DMS114 treated with DMSO at 0.1 percent for 48 hours (cell line): ENCODE measurements at regions not wholly inside any gene's neighbourhood (a gene's known extent, or its start where the extent isn't known, plus 50 kb on each side); places are given as distances from the start of the nearest gene placed in this dataset.

ENCODE experiments used
- DNase-seq: peaks from one replicate; lab custom pipeline; 2025; ENCODE audit not compliant: unreplicated experiment; lab: John Stamatoyannopoulos, UW

DNA sequence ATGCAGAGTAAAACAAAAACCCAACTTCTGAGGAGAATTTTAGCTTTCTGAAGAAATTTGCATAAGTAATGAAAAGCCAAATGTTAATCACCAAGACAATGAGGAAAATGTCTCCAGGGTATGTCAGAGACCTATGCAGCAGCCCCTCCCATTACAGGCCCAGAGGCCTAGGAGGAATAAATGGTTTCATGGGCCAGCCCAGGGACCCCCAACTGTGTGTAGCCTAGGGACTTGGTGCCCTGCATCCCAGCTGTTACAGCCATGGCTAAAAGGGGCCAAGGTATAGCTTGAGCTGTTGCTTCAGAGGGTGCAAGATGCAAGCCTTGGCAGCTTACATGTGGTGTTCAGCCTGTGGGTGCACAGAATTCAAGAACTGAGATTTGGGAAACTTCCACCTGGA is 1256.9 kb upstream of the PIK3C3 start:
- DNase-seq = no peak

DNA sequence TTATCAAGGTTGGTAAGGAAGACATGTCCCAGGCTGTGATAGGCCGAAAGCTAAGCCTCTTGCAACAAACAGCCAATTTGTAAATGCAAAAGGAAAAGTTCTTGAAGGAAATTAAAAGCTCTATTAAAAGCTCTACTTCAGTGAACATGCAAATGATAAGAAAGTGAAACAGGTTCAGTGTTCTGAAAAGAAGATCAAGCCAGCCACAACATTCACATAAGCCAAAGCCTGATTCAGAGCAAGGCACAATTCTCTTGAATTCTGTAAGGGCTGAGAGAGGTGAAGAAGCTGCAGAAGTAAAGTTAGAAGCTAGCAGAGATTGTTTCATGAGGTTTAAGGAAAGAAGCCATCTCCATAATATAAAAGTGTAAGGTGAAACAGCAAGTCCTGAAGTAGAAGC is 1259.5 kb upstream of the PIK3C3 start:
- no peak for DNase-seq

DNA sequence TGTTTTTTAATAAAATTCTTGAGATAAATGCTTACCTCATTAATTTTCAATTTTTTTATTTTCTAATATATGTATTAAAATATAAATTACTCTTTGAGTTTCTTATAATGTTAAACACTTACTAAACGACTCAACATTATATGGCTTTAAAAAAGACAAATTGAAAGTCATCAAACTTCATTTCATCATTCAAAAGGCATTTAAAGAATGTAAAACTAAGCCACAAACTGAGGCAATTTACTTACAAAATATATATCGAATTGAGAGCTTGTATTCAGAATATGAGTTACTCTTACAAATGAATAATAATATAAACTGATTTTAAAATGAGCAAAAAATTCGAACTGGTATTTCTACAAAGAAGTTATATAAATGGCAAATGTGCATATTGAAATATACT is 1262.2 kb upstream of the PIK3C3 start:
- no peak for DNase-seq

DNA sequence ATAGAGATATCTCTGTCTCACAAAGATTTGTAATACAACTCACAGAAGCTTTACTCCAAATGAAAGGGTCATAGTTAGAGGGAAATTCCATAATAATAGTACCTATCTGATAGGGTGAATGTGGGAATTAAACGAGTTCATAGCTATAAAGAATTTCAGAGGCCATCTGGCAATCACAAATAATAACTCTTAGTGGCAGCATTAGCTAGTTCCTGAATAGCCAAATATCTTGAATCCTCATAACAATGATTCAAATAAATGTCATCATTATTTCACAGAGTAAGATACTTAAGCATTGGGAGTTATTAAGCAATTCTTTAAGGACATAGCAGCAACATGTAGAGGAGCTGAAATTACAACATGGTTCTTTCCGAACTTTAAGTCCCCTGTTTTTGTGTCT is 1265.0 kb upstream of the PIK3C3 start:
- DNase-seq = no peak

- DNase-seq = no peak
These were observed 1267.6 kb upstream of the PIK3C3 start for GRCh38 chr18:40687399-40687798.

GRCh38 chr18:40686836-40687235 is 1268.2 kb upstream of the PIK3C3 start:
- DNase-seq = no peak

GRCh38 chr18:40685219-40685618 is 1269.8 kb upstream of the PIK3C3 start:
- DNase-seq = no peak

GRCh38 chr18:40678318-40678717 is 1276.7 kb upstream of the PIK3C3 start:
- DNase-seq = no peak

DNA sequence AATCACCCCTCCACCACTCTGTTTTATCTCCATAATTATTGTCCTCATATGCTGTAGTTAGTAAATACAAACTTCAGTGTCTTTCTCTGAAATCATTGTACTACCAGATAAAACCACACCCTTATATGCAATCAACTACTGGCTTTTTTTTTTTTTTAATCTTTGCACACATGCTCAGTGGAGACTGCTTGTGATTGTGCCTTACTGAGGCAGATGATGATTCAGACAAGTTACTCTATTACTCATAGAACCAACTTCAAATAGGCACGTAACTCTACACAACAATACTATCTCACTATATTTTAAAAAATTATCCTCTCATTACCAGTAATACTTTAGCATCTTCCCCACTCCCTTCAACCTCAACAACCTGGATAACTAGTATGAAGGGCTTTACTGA is 1278.4 kb upstream of the PIK3C3 start:
- DNase-seq = no peak

- no peak for DNase-seq
These were observed 1281.9 kb upstream of the PIK3C3 start for GRCh38 chr18:40673150-40673549.

GRCh38 chr18:40672590-40672989 is 1282.4 kb upstream of the PIK3C3 start:
- DNase-seq = no peak

DNA sequence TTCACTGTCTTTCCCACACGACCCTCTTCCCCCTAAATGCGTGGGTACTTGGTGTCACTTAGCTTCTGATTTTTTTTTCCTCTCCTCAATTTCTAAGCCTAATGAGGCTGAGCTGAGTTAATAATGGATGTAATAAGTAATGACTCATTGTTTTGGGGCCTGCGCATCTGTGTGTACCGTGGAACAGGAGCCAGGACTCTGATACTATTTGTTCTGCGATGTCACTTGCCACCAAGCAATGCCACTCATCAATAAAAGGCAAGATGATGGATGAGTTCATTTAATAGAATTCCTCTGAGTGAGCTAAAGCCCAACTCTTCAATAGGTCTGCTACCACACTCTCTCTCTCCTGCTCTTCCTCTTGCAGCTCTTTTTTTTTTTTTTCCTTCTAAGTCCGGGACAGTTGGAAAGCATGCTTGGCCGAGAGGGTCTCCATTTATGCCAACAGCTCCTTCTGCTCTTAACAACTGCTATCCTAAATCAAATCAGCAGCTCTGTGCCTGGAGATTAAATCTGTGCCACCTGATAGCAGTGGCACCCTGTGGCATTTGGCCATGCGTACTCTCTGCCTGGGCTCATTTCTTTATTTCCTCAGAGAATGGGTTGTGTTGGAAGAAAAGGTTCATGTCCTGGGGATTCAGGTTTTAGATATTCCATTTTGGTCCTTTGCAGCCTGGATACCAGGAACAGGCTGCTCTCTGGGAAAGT is 1284.2 kb upstream of the PIK3C3 start:
- no peak for DNase-seq

DNA sequence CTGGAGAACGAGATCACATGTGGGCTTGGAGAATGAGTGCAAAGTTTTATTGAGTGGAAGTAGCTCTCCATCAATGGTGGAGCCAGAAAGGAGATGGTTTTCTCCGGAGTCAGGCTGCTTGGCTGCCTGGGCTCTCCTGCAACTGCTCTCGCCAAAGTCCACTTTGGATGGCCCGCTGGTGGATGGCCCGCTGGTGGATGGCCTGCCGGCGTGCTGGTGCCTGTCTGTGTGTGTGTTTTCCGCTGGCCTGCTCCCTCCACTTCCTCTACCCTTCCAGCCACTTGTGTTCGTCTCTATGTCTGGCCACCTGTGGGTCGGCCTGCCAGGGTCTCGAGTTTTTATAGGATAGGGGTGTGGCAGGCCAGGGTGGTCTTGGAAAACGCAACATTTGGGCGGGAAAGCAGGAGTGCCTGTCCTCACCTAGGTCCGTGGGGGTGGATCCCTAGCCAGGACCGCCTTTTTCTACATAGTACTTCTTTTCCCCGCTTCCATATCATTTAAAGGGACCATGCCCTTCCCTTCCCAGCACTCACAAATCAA is 1292.1 kb upstream of the PIK3C3 start:
- no peak for DNase-seq

- DNase-seq = no peak
These were observed 1301.4 kb upstream of the PIK3C3 start for GRCh38 chr18:40653682-40654081.

DNA sequence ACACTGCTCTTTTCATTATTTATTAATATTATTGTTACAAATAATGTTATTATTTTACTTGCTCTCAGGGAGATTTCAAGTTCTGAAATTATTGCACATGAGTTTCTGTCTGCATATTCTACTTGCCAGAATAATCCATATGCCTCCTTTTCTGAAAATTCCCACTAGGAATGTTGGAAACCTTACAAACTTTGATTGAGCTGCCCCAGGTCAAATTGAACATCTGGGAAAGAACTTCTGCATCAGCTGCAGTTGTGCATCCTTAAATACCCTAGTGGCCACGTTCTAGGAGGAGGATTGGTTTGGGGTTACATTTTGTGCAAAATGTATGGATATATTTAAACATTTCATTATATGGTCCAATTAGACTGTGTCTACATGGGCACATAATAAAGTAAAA is 1302.7 kb upstream of the PIK3C3 start:
- DNase-seq = no peak

DNA sequence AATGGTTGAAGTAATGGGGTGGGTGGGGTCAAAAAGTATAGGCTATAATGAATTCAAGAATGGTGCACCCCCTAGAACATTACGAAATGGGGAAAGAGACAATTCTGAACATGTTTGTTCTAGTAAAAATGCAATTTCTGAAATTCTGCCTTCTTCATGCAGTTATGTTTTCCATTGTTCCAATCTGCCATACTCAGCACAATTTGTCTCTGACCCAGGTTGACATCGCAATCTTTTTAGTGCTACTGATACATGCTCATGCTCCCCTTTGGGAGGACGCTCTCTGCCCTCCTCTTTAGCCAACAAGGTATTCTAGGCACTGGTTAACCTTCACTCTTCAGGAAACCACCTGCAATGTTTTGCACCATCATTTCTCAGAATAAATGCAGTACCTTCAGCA is 1303.9 kb upstream of the PIK3C3 start:
- no peak for DNase-seq

DNA sequence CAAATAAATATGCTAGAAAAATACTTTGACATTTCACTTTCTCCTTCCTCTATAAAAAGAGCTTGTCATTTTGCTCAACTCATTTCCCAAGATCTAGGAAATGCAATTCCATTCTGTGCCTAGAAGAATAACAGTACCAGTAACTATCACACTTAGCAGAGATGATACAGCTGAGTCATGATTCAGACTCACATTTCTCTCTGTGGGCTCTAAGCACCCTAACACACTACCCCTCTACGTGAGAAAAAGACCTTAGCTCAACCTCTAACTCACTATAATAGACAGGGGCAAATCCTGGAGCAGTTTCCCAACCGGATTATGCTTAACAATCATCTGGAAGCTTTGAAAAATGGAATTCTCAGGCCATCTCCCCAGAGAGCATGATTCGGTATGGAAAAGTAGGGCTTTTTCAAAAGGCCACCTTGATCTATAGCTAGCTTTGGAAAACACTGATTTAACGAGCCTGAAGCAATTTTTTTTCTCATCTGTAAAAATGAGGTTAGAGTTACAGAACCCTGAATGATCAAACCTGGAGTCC is 1312.3 kb upstream of the PIK3C3 start:
- no peak for DNase-seq

DNA sequence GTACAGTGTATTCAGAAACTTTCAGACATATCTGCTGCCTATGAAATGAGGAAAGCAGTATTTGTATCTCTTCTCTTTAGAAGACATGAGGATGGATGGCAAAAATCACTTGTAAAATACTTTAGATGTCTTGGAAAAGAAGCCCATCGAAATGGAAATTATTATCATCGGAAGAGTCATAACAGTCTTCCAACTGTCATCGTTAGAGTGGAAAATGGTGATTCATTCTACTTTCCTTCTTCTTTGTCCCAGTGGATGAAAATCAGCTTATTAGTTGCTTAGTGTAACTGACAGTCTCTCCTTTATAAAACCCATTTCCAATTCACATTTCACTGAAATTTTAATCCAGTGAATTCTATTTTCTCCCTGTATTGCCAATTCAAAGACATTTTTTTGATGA is 1323.7 kb upstream of the PIK3C3 start:
- no peak for DNase-seq

DNA sequence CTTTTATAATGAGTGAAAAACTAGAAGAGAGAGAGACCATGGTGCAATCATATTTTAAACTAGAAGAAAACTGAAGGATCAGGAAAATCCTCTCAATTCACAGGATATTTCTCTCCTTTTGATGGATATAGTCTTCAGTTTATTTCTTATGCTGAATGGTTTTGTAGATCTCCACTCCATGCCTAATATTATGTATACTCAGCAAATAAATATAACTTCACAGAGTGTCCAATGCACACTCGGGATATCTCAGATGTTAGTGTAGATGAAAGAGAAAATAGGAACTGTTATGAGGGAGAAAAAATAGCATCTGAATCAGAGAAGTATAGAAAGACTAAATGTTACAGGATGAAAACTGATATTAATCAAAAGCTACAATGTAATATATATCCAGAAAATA is 1324.5 kb upstream of the PIK3C3 start:
- no peak for DNase-seq

DNA sequence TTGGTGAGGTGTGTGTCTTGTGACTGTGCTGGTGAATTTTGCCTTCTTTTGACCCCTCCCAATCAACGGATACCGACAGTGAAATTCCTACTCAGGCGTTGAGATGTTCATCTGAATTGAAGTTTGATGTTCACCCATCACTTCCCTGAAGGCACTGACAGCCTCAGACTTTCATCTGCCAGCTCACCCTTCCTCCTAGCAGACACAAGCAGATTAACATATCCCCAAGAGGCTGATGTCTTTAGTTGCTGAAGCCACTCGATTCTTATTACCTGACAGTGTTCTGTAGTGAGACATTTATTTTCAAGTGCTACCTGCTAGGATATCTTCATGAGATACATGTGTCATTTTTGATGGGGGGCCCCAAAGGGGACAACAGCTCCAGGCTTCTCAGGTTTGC is 1330.1 kb upstream of the PIK3C3 start:
- DNase-seq = no peak

DNA sequence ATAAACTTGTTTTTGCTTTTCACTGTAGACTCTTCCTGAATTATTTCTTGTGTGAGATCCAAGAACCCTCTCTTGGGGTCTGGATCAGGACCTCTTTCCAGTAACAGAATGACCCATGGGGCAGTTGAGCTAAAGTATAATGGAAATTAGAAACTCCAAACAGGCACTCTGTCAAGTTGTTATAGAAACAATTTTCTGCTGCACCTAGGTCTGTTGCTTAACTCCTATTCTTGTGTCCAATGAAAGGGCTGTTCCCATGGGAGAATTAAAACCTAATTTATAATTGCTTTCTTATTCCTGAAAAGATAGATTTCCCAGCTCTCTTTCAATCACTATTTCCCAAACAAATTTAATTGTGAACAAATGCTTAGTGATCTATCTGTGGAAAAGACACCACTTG is 1341.3 kb upstream of the PIK3C3 start:
- DNase-seq = no peak

DNA sequence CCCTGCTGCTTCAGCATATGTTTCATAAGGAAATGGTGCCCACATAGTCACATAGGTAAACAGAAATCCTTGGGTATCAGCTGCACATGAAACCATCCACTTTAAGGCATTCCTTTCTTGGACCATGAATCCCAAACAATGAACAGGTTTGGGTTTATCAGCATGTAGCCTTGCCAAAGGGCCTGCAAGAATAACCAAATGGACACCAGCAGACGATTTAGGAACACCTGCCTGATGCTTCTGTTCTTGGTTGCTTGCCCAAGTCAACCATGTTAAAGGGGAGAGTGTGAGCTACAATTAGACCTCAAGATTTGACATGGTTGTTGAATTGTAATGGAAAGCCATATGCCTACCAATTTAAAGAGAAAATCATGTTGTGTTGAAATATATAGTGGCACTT is 1342.7 kb upstream of the PIK3C3 start:
- no peak for DNase-seq

DNA sequence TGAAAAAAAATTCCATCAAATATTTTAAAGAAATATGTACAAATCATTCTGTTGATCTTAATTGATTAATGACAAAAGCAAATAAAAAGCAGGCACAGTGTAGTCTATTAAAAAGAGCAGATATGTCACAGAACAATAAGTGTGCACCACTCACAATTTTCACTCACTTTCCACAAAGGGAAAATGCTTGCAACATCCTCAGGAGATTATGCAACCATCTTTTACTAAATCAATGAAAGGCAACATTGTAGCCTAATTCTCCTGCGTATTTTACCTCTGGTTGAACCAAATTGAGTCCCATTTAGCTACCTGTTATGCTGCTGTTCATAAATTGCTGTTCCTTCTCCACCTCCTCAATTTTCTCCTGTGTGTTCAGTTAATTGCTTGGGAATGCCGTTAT is 1346.8 kb upstream of the PIK3C3 start:
- no peak for DNase-seq
